HepG2 (cell line): ENCODE measurements at regions not wholly inside any gene's neighbourhood (a gene's known extent, or its start where the extent isn't known, plus 50 kb on each side); places are given as distances from the start of the nearest gene placed in this dataset.
A peak's percentile ranks its signal among the peaks of the same experiment; 100 is the strongest.

ENCODE experiments used
- ATAC-seq: fragments of 200-7000 bp; cut with Tn5 transposase; 3 replicates; pipeline ENCODE4 v1.9.1; 2020; ENCODE audit warnings: mild to moderate bottlenecking, moderate library complexity
- BruUV-seq: library from RNA; stranded (reverse); fragments of 400-500 nt; replicated peaks from 2 replicates; lab custom pipeline; 2021; lab: Mats Ljungman, UMichigan
- CTCF ChIA-PET: fragments of 300-600 bp; formaldehyde crosslinking; extraction: SDS; loops from one replicate; lab custom pipeline; 2021; ENCODE audit warnings: low total read pairs, inconsistent platforms, low intra/inter-chr PET ratio; lab: Yijun Ruan, JAX
- POLR2A ChIA-PET: fragments of 350-600 bp; sonication (Branson Sonifier 250); formaldehyde crosslinking; loops from one replicate; lab custom pipeline; 2020; ENCODE audit warnings: antibody characterized with exemption, inconsistent platforms; lab: Yijun Ruan, JAX
- DNase-seq: peaks from one replicate; pipeline ENCODE4 v3.0.0-alpha.2; 2015; ENCODE audit warnings: low spot score
- FAIRE-seq: peaks from 3 replicates; lab custom pipeline; 2011; peaks lifted over from hg19 to GRCh38; lab: Jason Lieb, UNC
- H2AFZ ChIP-seq: one replicate; pipeline ENCODE4 v1.6.1; 2011; ENCODE audit warnings: low read length, inconsistent platforms
- H3K27ac ChIP-seq: fragments of 300-600 bp; 3 replicates; pipeline ENCODE4 v1.8.0; 2011; ENCODE audit warnings: mixed run types, mild to moderate bottlenecking, mixed read lengths, low read length, inconsistent platforms; ENCODE audit not compliant: insufficient read depth; ENCODE audit errors: extremely low read length
- H3K27me3 ChIP-seq, 2 experiments: fragments of 200-600 bp in 1 of 2; 2 replicates in 1 of 2; 3 replicates in 1 of 2; pipeline versions ENCODE4 v1.6.0 to v1.8.0; 2011; ENCODE audit warnings: low read length in 2 of 2, mild to moderate bottlenecking in 2 of 2, moderate library complexity in 2 of 2, inconsistent platforms in 1 of 2; ENCODE audit not compliant: insufficient read depth in 2 of 2, control insufficient read depth in 1 of 2
- H3K36me3 ChIP-seq, 2 experiments: fragments of 200-600 bp in 1 of 2; replicated peaks in 1 of 2; 2 replicates in 1 of 2; 3 replicates in 1 of 2; pipeline versions ENCODE4 v1.5.1 to v1.8.0; 2011; ENCODE audit warnings: low read length in 2 of 2, inconsistent platforms in 1 of 2; ENCODE audit not compliant: insufficient read depth in 2 of 2, control insufficient read depth in 1 of 2
- H3K4me1 ChIP-seq: 2 replicates; pipeline ENCODE4 v1.5.1; 2012; ENCODE audit warnings: low read length, inconsistent platforms; ENCODE audit not compliant: insufficient read depth
- H3K4me2 ChIP-seq: 2 replicates; pipeline ENCODE4 v1.6.0; 2011; ENCODE audit warnings: low read depth, low read length, inconsistent platforms
- H3K4me3 ChIP-seq, 3 experiments: fragments of 200-600 bp in 1 of 3; sonication (generic), shearing (Covaris generic) in 1 of 3; replicated peaks in 1 of 3; 2 replicates each; pipeline ENCODE4 v1.5.1; 2011 to 2016; ENCODE audit warnings: low read length in 3 of 3, inconsistent platforms in 2 of 3, low read depth in 2 of 3, mild to moderate bottlenecking in 2 of 3, control low read depth in 1 of 3, mixed read lengths in 1 of 3; ENCODE audit not compliant: insufficient read depth in 1 of 3
- H3K79me2 ChIP-seq: one replicate; pipeline ENCODE4 v1.6.1; 2011; ENCODE audit warnings: low read length, inconsistent platforms; ENCODE audit not compliant: insufficient read depth
- H3K9ac ChIP-seq: 2 replicates; pipeline ENCODE4 v1.6.0; 2011; ENCODE audit warnings: mild to moderate bottlenecking, low read depth, low read length, inconsistent platforms; ENCODE audit not compliant: insufficient read depth
- H3K9me3 ChIP-seq: 2 replicates; pipeline ENCODE4 v1.5.1; 2012; ENCODE audit warnings: mild to moderate bottlenecking, low read length
- H4K20me1 ChIP-seq: 2 replicates; pipeline ENCODE4 v1.6.0; 2011; ENCODE audit warnings: inconsistent platforms, mild to moderate bottlenecking, low read length, moderate library complexity; ENCODE audit not compliant: insufficient read depth
- FOSL2 ChIP-seq: sonication (generic); formaldehyde crosslinking; IDR thresholded peaks from 2 replicates; pipeline ENCODE4 v1.4.0; 2020; ENCODE audit warnings: missing genetic modification reagents
- GPN1 ChIP-seq: sonication (generic); formaldehyde crosslinking; IDR thresholded peaks from 2 replicates; pipeline ENCODE4 v1.5.1; 2020; ENCODE audit warnings: missing genetic modification reagents, borderline replicate concordance
- HNF4A ChIP-seq: sonication (generic); formaldehyde crosslinking; IDR thresholded peaks from 2 replicates; pipeline ENCODE4 v1.4.0; 2020; ENCODE audit warnings: missing genetic modification reagents
- KDM2A ChIP-seq: sonication (generic); formaldehyde crosslinking; IDR thresholded peaks from 2 replicates; pipeline ENCODE4 v1.4.0; 2020; ENCODE audit warnings: low read depth, missing genetic modification reagents, borderline replicate concordance
- KDM3A ChIP-seq: IDR thresholded peaks from 2 replicates; pipeline ENCODE4 v1.6.1; 2018; ENCODE audit warnings: low read depth, missing compliant biosample characterization
- MAFF ChIP-seq: IDR thresholded peaks from 2 replicates; pipeline ENCODE4 v1.6.1; 2011; ENCODE audit warnings: low read depth, low read length, improper control_type of control experiment
- MAFK ChIP-seq, 2 experiments: IDR thresholded peaks in 1 of 2; conservative IDR thresholded peaks in 1 of 2; 2 replicates each; pipeline ENCODE4 v1.6.1; 2011; ENCODE audit warnings: improper control_type of control experiment in 2 of 2, low read length in 2 of 2
- SMAD9 ChIP-seq: sonication (generic); formaldehyde crosslinking; IDR thresholded peaks from 2 replicates; pipeline ENCODE4 v1.5.1; 2020; ENCODE audit warnings: mild to moderate bottlenecking, missing genetic modification reagents
- ZNF260 ChIP-seq: sonication (generic); formaldehyde crosslinking; IDR thresholded peaks from 2 replicates; pipeline ENCODE4 v1.4.0; 2020; ENCODE audit warnings: missing genetic modification reagents, low read depth, mild to moderate bottlenecking, borderline replicate concordance
- ZNF713 ChIP-seq: sonication (generic); formaldehyde crosslinking; IDR thresholded peaks from 2 replicates; pipeline ENCODE4 v1.4.0; 2020; ENCODE audit warnings: mild to moderate bottlenecking, missing genetic modification reagents
- WGBS: methylation state at CpG from one replicate; pipeline ENCODE4 v1.1.6; 2017; ENCODE audit warnings: low lambda C conversion rate; 5-methylcytosine and 5-hydroxymethylcytosine counted together
- in situ Hi-C: cut with HindIII; loops from 2 replicates; pipeline ENCODE4 v1.10.0; 2017; ENCODE audit warnings: low pct_unique_long_range_greater_than_20kb; ENCODE audit not compliant: extremely low pct_ligation_motif_present
- intact Hi-C: fragments of 100-400 bp; cut with micrococcal nuclease; formaldehyde crosslinking; loops from one replicate; pipeline ENCODE4 v1.10.0; 2022; ENCODE audit not compliant: unreplicated experiment

DNA sequence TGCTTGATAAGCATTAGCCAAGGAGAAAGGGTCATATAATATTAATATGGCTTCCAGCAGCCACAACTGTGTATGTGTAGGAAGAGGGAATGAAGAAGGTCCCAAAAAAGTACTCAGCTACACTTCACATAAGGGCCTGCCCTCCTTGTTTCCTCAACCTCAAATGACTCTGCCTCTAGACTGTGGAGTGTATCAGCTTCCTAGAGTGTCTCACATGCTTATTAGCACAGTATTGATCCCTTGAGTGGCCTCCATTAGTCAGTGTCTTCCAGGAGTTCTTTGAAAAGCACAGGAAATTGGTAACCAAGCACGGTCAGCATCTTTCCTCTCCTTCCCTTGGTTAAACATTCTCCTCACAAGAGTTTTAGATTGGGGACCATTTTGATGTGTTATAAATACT, 190.4 kb upstream of the ATP10B start:
- Histone ChIP-seq H3K4me1 (no peaks in the 10 kb centered on the region), H3K36me3 (no peaks in the 10 kb centered on the region), H3K79me2 (no peaks in the 10 kb centered on the region), H3K27ac (no peak overlapping the region), H3K9ac (no peak overlapping the region), H3K4me3 (no peak overlapping the region), H2AFZ (no peak overlapping the region), H3K9me3 (no peaks in the 10 kb centered on the region), H3K4me2 (no peak overlapping the region), H4K20me1 (no peaks in the 10 kb centered on the region), H3K27me3 (no peaks in the 10 kb centered on the region)
- TF ChIP-seq SMAD9 (CRISPR knock-in tag) (no peak), ZNF713 (CRISPR knock-in tag) (no peak), KDM2A (CRISPR knock-in tag) (no peak), KDM3A (CRISPR knock-in tag) (no peak), HNF4A (CRISPR knock-in tag) (no peak), FOSL2 (CRISPR knock-in tag) (no peak), ZNF260 (CRISPR knock-in tag) (no peak)
- FAIRE-seq (no peak), DNase-seq (no peak), ATAC-seq (no peak)
- POLR2A ChIA-PET, result no interaction called here
- BruUV-seq, result no TSS peak
- in situ Hi-C loops (no loop called here), intact Hi-C loops (no loop called here)
- WGBS, result 5% methylated on average over 1 of the region's 1 CpG
- CTCF ChIA-PET, result no interaction called here

DNA sequence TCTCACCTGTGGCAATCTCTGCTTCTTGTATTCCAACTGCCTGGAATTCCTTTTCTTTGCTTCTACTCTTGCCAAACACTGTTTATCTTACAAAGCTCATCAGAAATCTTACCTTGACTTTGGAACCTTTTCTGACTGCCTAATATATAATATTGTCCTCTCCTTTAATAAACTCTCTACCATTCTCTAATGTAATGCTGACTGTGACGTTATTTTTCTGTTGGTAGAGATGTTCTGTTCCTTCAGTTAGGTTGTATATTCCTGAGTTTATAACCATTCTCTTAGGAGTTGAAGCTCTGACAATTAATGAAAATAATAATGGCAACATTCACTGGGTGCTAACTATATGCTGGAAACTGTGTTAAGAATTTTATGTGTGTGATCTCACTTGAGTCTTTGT, 188.8 kb upstream of the ATP10B start:
- intact Hi-C loops, result no loop called here
- no peaks in the 10 kb centered on the region for H3K36me3 ChIP-seq
- TF ChIP-seq GPN1 (CRISPR knock-in tag), result no peak
- peak; percentile 61 to 74; a peak in 3 of 4 replicates for TF ChIP-seq MAFK (conservative IDR thresholded peaks at IDR 0.05 in 1 of 2, IDR thresholded peaks at IDR 0.05 in 1 of 2; ENCODE audit: low read length in 2 of 2)
- peak; percentile 37; the same call in 1 of the 2 replicates for TF ChIP-seq MAFF
- H3K27ac ChIP-seq, result no peak overlapping the region
- no TSS peak for BruUV-seq
- no peak overlapping the region for H3K4me3 ChIP-seq
- FAIRE-seq (no peak), DNase-seq (no peak), ATAC-seq (no peak)
- H3K9me3 ChIP-seq, result no peaks in the 10 kb centered on the region
- POLR2A ChIA-PET, result no interaction called here
- WGBS, result 0% methylated on average over 1 of the region's 1 CpG
- CTCF ChIA-PET, result no interaction called here
- H4K20me1 ChIP-seq, result no peaks in the 10 kb centered on the region
- no peak overlapping the region for H3K4me2 ChIP-seq
- no peak overlapping the region for H2AFZ ChIP-seq
- H3K27me3 ChIP-seq, result no peaks in the 10 kb centered on the region; a peak in 1 of 5 replicates
- in situ Hi-C loops, result no loop called here
- no peak overlapping the region for H3K9ac ChIP-seq
- no peaks in the 10 kb centered on the region for H3K4me1 ChIP-seq
- no peaks in the 10 kb centered on the region for H3K79me2 ChIP-seq
